ENCODE measurements at regions not wholly inside any gene's neighbourhood (a gene's known extent, or its start where the extent isn't known, plus 50 kb on each side); places are given as distances from the start of the nearest gene placed in this dataset.

DNA sequence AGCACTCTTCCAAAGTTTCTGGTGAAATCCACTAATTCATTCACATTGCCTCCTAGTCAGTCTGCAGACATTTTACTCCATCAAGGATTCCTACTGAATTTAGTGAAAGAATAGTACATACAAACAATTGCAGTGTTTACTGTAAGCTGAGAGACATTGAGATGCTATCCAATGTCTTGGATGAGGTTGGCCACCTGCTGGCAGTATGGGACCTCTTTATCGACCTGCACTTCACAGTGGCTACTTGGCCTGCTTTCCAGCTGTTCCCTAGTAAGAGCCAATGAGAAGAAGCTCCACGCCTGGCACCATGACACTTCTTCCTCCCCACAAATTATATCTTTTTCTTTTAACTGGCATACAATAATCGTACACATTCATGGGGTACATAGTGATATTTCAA lies 51.5 kb upstream of the LRIF1 start:
- Histone ChIP-seq H3K27ac (ENCODE audit: low read depth, low read length) (no peak overlapping the region), H3K27me3 (ENCODE audit: control insufficient read depth in 5 of 5, insufficient read depth in 4 of 5, low read length in 5 of 5) (peaks cover 0 to 3% (median 3%) of the 10 kb centered on the region in 5 donors), H3K4me1 (ENCODE audit: control insufficient read depth in 5 of 5, insufficient read depth in 5 of 5, low read length in 5 of 5) (no peaks in the 10 kb centered on the region), H3K36me3 (ENCODE audit: control insufficient read depth in 5 of 5, insufficient read depth in 5 of 5, low read length in 5 of 5) (no peaks in the 10 kb centered on the region), H3K9ac (ENCODE audit: low read length in 5 of 5) (no peak overlapping the region), H3K4me3 (ENCODE audit: low read depth in 1 of 5, low read length in 5 of 5) (no peak overlapping the region), H3K9me3 (ENCODE audit: control insufficient read depth in 5 of 5, low read length in 5 of 5) (peaks cover 0 to 12% (median 2%) of the 10 kb centered on the region in 5 donors)
